ENCODE measurements at regions not wholly inside any gene's neighbourhood (a gene's known extent, or its start where the extent isn't known, plus 50 kb on each side); places are given as distances from the start of the nearest gene placed in this dataset.

GRCh38 chr2:83376731-83377130 lies 1082.3 kb downstream of the SUCLG1 start:
- no peak for TF ChIP-seq CTCF (IDR thresholded peaks at IDR 0.05; ENCODE audit: low read length)
- no peak for TF ChIP-seq EZH2 (IDR thresholded peaks at IDR 0.05; ENCODE audit: borderline replicate concordance, low read length)
